H9 (cell line): ENCODE measurements at regions not wholly inside any gene's neighbourhood (a gene's known extent, or its start where the extent isn't known, plus 50 kb on each side); places are given as distances from the start of the nearest gene placed in this dataset.
"Not testable (repeated sequence)": the region's sequence is repeated elsewhere in the genome, so short reads cannot be mapped to it uniquely, and the experiment has no call there.

ENCODE experiments used
- DNase-seq: peaks from one replicate; pipeline ENCODE4 v3.0.0-alpha.2; 2017
- H2AFZ ChIP-seq: one replicate; pipeline ENCODE4 v1.6.1; 2013; ENCODE audit warnings: mild to moderate bottlenecking, low read length, control low read depth, moderate library complexity
- H2AK5ac ChIP-seq: 2 replicates; pipeline ENCODE4 v1.6.1; 2013; ENCODE audit warnings: low read length, control low read depth, mixed read lengths; ENCODE audit not compliant: insufficient read length
- H2BK120ac ChIP-seq: one replicate; pipeline ENCODE4 v1.6.1; 2013; ENCODE audit warnings: low read depth, mild to moderate bottlenecking, low read length, control low read depth, inconsistent platforms; ENCODE audit not compliant: poor library complexity, severe bottlenecking
- H2BK12ac ChIP-seq: 2 replicates; pipeline ENCODE4 v1.6.1; 2013; ENCODE audit warnings: low read length, control low read depth, mixed read lengths, low read depth; ENCODE audit not compliant: insufficient read length
- H2BK15ac ChIP-seq: 2 replicates; pipeline ENCODE4 v1.6.1; 2013; ENCODE audit warnings: low read depth, low read length, control low read depth
- H2BK20ac ChIP-seq: one replicate; pipeline ENCODE4 v1.6.1; 2013; ENCODE audit warnings: low read depth, mild to moderate bottlenecking, low read length, control low read depth, inconsistent platforms; ENCODE audit not compliant: poor library complexity, severe bottlenecking
- H2BK5ac ChIP-seq: 2 replicates; pipeline ENCODE4 v1.6.1; 2013; ENCODE audit warnings: low read length, control low read depth, mixed read lengths; ENCODE audit not compliant: insufficient read length
- H3K14ac ChIP-seq: 2 replicates; pipeline ENCODE4 v1.6.1; 2013; ENCODE audit warnings: low read length, control low read depth; ENCODE audit not compliant: insufficient read depth
- H3K18ac ChIP-seq: 2 replicates; pipeline ENCODE4 v1.6.1; 2013; ENCODE audit warnings: low read depth, mild to moderate bottlenecking, mixed read lengths, low read length, control low read depth; ENCODE audit not compliant: insufficient read length
- H3K23ac ChIP-seq: 2 replicates; pipeline ENCODE4 v1.6.1; 2013; ENCODE audit warnings: low read length, control low read depth, mixed read lengths, low read depth; ENCODE audit not compliant: insufficient read length
- H3K23me2 ChIP-seq: 2 replicates; pipeline ENCODE4 v1.6.1; 2013; ENCODE audit warnings: low read depth, mild to moderate bottlenecking, mixed read lengths, low read length, control low read depth; ENCODE audit not compliant: insufficient read length, poor library complexity, severe bottlenecking
- H3K27ac ChIP-seq: 2 replicates; pipeline ENCODE4 v1.5.1; 2013; ENCODE audit warnings: low read length, control low read depth, mixed read lengths, low read depth; ENCODE audit not compliant: insufficient read length
- H3K27me3 ChIP-seq: 2 replicates; pipeline ENCODE4 v1.6.1; 2013; ENCODE audit warnings: low read length, control low read depth, inconsistent platforms; ENCODE audit not compliant: insufficient read depth
- H3K4ac ChIP-seq: 2 replicates; pipeline ENCODE4 v1.6.1; 2013; ENCODE audit warnings: low read depth, mild to moderate bottlenecking, control low read depth, inconsistent platforms, low read length, moderate library complexity
- H3K4me1 ChIP-seq: 2 replicates; pipeline ENCODE4 v1.6.1; 2013; ENCODE audit warnings: low read length, control low read depth, inconsistent platforms; ENCODE audit not compliant: insufficient read depth
- H3K4me2 ChIP-seq: 2 replicates; pipeline ENCODE4 v1.6.1; 2013; ENCODE audit warnings: low read length, control low read depth, mixed read lengths; ENCODE audit not compliant: insufficient read length, insufficient read depth
- H3K56ac ChIP-seq: 2 replicates; pipeline ENCODE4 v1.6.1; 2013; ENCODE audit warnings: low read depth, mild to moderate bottlenecking, mixed read lengths, low read length, control low read depth; ENCODE audit not compliant: insufficient read length
- H3K79me1 ChIP-seq: 2 replicates; pipeline ENCODE4 v1.6.1; 2013; ENCODE audit warnings: low read depth, mild to moderate bottlenecking, moderate library complexity, low read length, control low read depth, inconsistent platforms; ENCODE audit not compliant: insufficient read depth, poor library complexity, severe bottlenecking
- H3K79me2 ChIP-seq: 2 replicates; pipeline ENCODE4 v1.6.1; 2013; ENCODE audit warnings: low read length, control low read depth, inconsistent platforms; ENCODE audit not compliant: insufficient read depth
- H3K9ac ChIP-seq: 2 replicates; pipeline ENCODE4 v1.6.1; 2013; ENCODE audit warnings: low read length, control low read depth, mixed read lengths; ENCODE audit not compliant: insufficient read length; ENCODE audit errors: extremely low read depth
- H3K9me3 ChIP-seq: one replicate; pipeline ENCODE4 v1.6.1; 2013; ENCODE audit warnings: low read depth, low read length, inconsistent platforms; ENCODE audit not compliant: control insufficient read depth
- H3T11ph ChIP-seq: one replicate; pipeline ENCODE4 v1.6.1; 2013; ENCODE audit warnings: mild to moderate bottlenecking, low read length, control low read depth, inconsistent platforms
- H4K20me1 ChIP-seq: one replicate; pipeline ENCODE4 v1.6.1; 2013; ENCODE audit not compliant: control insufficient read depth, insufficient read length, insufficient read depth
- H4K5ac ChIP-seq: 2 replicates; pipeline ENCODE4 v1.6.1; 2013; ENCODE audit warnings: low read depth, mild to moderate bottlenecking, mixed read lengths, low read length, control low read depth; ENCODE audit not compliant: insufficient read length
- H4K8ac ChIP-seq: replicated peaks from 2 replicates; pipeline ENCODE4 v1.6.1; 2013; ENCODE audit warnings: low read length, control low read depth, mixed read lengths, low read depth; ENCODE audit not compliant: insufficient read length
- H4K91ac ChIP-seq: 2 replicates; pipeline ENCODE4 v1.6.1; 2013; ENCODE audit warnings: low read depth, mild to moderate bottlenecking, moderate library complexity, mixed read lengths, low read length, control low read depth; ENCODE audit not compliant: insufficient read length
- H3K27ac Mint-ChIP-seq, 3 experiments: 2 replicates in 2 of 3; 3 replicates in 1 of 3; pipeline ENCODE4 v1.8.0; 2020 to 2021; ENCODE audit warnings: mixed read lengths in 3 of 3, mild to moderate bottlenecking in 1 of 3, moderate library complexity in 1 of 3
- H3K27me3 Mint-ChIP-seq: 2 replicates; pipeline ENCODE4 v1.8.0; 2021; ENCODE audit warnings: low read depth, mild to moderate bottlenecking, moderate library complexity, mixed read lengths
- H3K36me3 Mint-ChIP-seq, 3 experiments: 2 replicates in 2 of 3; 3 replicates in 1 of 3; pipeline ENCODE4 v1.8.0; 2020 to 2021; ENCODE audit warnings: low read depth in 3 of 3, mixed read lengths in 3 of 3; ENCODE audit not compliant: insufficient read depth in 1 of 3
- H3K4me1 Mint-ChIP-seq, 2 experiments: 2 replicates each; pipeline ENCODE4 v1.8.0; 2020; ENCODE audit warnings: mixed read lengths in 2 of 2
- H3K4me3 Mint-ChIP-seq, 2 experiments: 2 replicates in 1 of 2; 3 replicates in 1 of 2; pipeline ENCODE4 v1.8.0; 2020 to 2021; ENCODE audit warnings: mild to moderate bottlenecking in 2 of 2, mixed read lengths in 2 of 2, moderate library complexity in 1 of 2
- H3K9me3 Mint-ChIP-seq, 2 experiments: 2 replicates in 1 of 2; 3 replicates in 1 of 2; pipeline ENCODE4 v1.8.0; 2020; ENCODE audit warnings: mild to moderate bottlenecking in 2 of 2, mixed read lengths in 2 of 2, moderate library complexity in 1 of 2
- CTCF ChIP-seq: fragments of 200-600 bp; sonication (generic); conservative IDR thresholded peaks from 3 replicates; pipeline ENCODE4 v1.8.0; 2021; ENCODE audit warnings: antibody characterized with exemption, mild to moderate bottlenecking
- WGBS: extraction: QIAGEN DNeasy Blood & Tissue Kit; methylation state at CpG from one replicate; pipeline ENCODE4 v1.1.7; 2013; ENCODE audit warnings: missing lambda C conversion rate, low lambda C conversion rate, mixed read lengths; ENCODE audit not compliant: insufficient read length; ENCODE audit errors: extremely low coverage; 5-methylcytosine and 5-hydroxymethylcytosine counted together

- Histone ChIP-seq H3K14ac (no peak overlapping the region), H3K4me2 (no peak overlapping the region), H2BK120ac (no peak overlapping the region), H4K8ac (no peak overlapping the region), H2BK15ac (0 out of 2 replicates have a peak overlapping the region, but pooled peaks have one; percentile 94), H4K20me1 (no peaks in the 10 kb centered on the region), H3K27ac (no peak overlapping the region), H3K79me2 (no peaks in the 10 kb centered on the region), H3K27me3 (no peaks in the 10 kb centered on the region), H3K56ac (no peak overlapping the region), H4K91ac (no peak overlapping the region), H3K9me3 (no peaks in the 10 kb centered on the region), H3K18ac (no peak overlapping the region), H3K79me1 (no peaks in the 10 kb centered on the region), H4K5ac (no peak overlapping the region), H2BK5ac (no peak overlapping the region), H2AK5ac (no peak overlapping the region), H3K4ac (no peak overlapping the region), H2BK20ac (no peak overlapping the region), H3K23ac (no peak overlapping the region), H2AFZ (no peak overlapping the region), H2BK12ac (no peak overlapping the region), H3K23me2 (no peaks in the 10 kb centered on the region), H3K9ac (no peak overlapping the region), H3K4me1 (no peaks in the 10 kb centered on the region), H3T11ph (no peak overlapping the region)
- Mint-ChIP-seq H3K27ac (no peak overlapping the region), H3K4me1 (peaks cover 10 to 15% of the 10 kb centered on the region in 2 experiments), H3K4me3 (no peak overlapping the region), H3K27me3 (peaks cover 12% of the 10 kb centered on the region), H3K36me3 (no peaks in the 10 kb centered on the region), H3K9me3 (peaks cover 0 to 4% of the 10 kb centered on the region in 2 experiments; a peak in 2 of 5 replicates)
- DNase-seq: no peak
- no CpG with 5 or more reads among the region's 17 CpGs for WGBS
- TF ChIP-seq CTCF: no peak
These were observed 183.6 kb upstream of the IRX4 start for GRCh38 chr5:2066373-2066772.

- not testable (repeated sequence) for H3K9me3 ChIP-seq, H4K8ac ChIP-seq, H3K79me1 ChIP-seq, DNase-seq, H3K9me3 Mint-ChIP-seq, H2BK15ac ChIP-seq, H3K79me2 ChIP-seq, H2AK5ac ChIP-seq, H3T11ph ChIP-seq, H3K9ac ChIP-seq, H3K27ac Mint-ChIP-seq, H3K4me2 ChIP-seq, H2BK5ac ChIP-seq, H2AFZ ChIP-seq, H3K4ac ChIP-seq, H3K23ac ChIP-seq, H2BK20ac ChIP-seq, H3K27ac ChIP-seq, H3K36me3 Mint-ChIP-seq, H3K27me3 ChIP-seq, H3K14ac ChIP-seq, H3K56ac ChIP-seq, H3K4me1 ChIP-seq, H3K23me2 ChIP-seq, H4K5ac ChIP-seq, H2BK12ac ChIP-seq, H2BK120ac ChIP-seq, H3K18ac ChIP-seq, H4K91ac ChIP-seq, H4K20me1 ChIP-seq, H3K4me3 Mint-ChIP-seq
- no CpG with 5 or more reads among the region's 2 CpGs for WGBS
- H3K27me3 Mint-ChIP-seq: peaks cover 24% of the 10 kb centered on the region
- H3K4me1 Mint-ChIP-seq: peaks cover 10 to 15% of the 10 kb centered on the region in 2 experiments
These were observed 180.7 kb upstream of the IRX4 start for GRCh38 chr5:2063380-2063779.
